ENCODE measurements at regions not wholly inside any gene's neighbourhood (a gene's known extent, or its start where the extent isn't known, plus 50 kb on each side); places are given as distances from the start of the nearest gene placed in this dataset.

DNA sequence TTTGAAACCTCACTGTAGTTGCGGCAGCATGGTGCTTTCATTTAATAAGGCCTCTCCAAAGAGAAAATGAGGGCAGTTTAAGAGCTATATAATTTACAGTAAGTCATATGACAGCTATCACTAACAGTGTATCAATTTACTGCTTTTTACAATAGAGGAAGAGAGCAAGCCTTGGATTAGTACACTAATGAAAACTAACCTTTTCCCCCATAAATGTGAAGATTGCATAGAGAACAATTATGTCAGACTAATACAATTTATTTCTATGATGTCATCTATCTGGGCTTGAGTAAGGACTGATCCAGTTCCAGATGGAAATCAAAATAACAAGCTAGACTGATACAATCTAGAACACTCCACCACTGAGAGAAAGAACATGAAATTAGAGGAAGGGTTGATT, 78.1 kb upstream of the FAM83B start:
- TF ChIP-seq EZH2phosphoT487 (IDR thresholded peaks at IDR 0.05; ENCODE audit: borderline replicate concordance, low read length), result no peak
- TF ChIP-seq, protein P1, sequence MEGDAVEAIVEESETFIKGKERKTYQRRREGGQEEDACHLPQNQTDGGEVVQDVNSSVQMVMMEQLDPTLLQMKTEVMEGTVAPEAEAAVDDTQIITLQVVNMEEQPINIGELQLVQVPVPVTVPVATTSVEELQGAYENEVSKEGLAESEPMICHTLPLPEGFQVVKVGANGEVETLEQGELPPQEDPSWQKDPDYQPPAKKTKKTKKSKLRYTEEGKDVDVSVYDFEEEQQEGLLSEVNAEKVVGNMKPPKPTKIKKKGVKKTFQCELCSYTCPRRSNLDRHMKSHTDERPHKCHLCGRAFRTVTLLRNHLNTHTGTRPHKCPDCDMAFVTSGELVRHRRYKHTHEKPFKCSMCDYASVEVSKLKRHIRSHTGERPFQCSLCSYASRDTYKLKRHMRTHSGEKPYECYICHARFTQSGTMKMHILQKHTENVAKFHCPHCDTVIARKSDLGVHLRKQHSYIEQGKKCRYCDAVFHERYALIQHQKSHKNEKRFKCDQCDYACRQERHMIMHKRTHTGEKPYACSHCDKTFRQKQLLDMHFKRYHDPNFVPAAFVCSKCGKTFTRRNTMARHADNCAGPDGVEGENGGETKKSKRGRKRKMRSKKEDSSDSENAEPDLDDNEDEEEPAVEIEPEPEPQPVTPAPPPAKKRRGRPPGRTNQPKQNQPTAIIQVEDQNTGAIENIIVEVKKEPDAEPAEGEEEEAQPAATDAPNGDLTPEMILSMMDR (IDR thresholded peaks at IDR 0.05; ENCODE audit: low read depth, low read length, poor library complexity, severe bottlenecking), result no peak

All from DOHH2 (cell line).